HG03520 (cell line): ENCODE measurements at regions not wholly inside any gene's neighbourhood (a gene's known extent, or its start where the extent isn't known, plus 50 kb on each side); places are given as distances from the start of the nearest gene placed in this dataset.

Experiments used
- ATAC-seq: cut with Tn5 transposase; IDR thresholded peaks from one replicate; pipeline ENCODE4 v1.9.1; 2021; ENCODE audit warnings: mild to moderate bottlenecking, moderate library complexity; ENCODE audit not compliant: unreplicated experiment

GRCh38 chr4:8526363-8526855, 53.8 kb upstream of the GPR78 start:
- no peak for ATAC-seq

GRCh38 chr4:8528713-8529112, 51.5 kb upstream of the GPR78 start:
- ATAC-seq, result peak; percentile 51
